ENCODE measurements at regions not wholly inside any gene's neighbourhood (a gene's known extent, or its start where the extent isn't known, plus 50 kb on each side); places are given as distances from the start of the nearest gene placed in this dataset.

DNA sequence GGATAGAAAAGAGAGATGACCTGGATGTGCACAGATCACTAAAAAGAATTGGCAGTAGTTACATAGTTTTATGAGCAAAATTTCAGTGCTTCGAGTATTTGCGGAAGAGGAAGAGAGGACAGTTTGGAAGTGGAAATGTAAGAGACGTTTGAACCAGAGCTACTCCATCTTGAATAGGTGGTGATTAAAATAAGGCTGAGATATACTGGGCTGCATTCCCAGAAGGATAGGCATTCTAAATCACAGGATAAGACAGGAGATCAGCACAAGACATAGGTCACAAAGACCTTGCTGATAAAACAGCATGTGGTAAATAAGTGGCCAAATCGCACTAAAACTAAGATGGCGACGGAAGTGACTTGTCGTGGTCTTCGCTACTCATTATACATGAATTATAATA, 453.3 kb downstream of the COL11A1 start:
- 89 to 92% methylated on average over 8 of the region's 8 CpGs for WGBS, 2 donors
- no peak for DNase-seq

GRCh38 chr1:102640872-102641271, 467.4 kb downstream of the COL11A1 start:
- ATAC-seq (ENCODE audit: low FRiP score in 2 of 2): no peak
- no peak for DNase-seq
- Histone ChIP-seq H3K36me3 (no peaks in the 10 kb centered on the region), H3K4me1 (no peaks in the 10 kb centered on the region), H3K27ac (no peak overlapping the region), H3K27me3 (no peaks in the 10 kb centered on the region), H3K4me3 (no peak overlapping the region), H3K9me3 (no peaks in the 10 kb centered on the region)
- TF ChIP-seq, protein P1, sequence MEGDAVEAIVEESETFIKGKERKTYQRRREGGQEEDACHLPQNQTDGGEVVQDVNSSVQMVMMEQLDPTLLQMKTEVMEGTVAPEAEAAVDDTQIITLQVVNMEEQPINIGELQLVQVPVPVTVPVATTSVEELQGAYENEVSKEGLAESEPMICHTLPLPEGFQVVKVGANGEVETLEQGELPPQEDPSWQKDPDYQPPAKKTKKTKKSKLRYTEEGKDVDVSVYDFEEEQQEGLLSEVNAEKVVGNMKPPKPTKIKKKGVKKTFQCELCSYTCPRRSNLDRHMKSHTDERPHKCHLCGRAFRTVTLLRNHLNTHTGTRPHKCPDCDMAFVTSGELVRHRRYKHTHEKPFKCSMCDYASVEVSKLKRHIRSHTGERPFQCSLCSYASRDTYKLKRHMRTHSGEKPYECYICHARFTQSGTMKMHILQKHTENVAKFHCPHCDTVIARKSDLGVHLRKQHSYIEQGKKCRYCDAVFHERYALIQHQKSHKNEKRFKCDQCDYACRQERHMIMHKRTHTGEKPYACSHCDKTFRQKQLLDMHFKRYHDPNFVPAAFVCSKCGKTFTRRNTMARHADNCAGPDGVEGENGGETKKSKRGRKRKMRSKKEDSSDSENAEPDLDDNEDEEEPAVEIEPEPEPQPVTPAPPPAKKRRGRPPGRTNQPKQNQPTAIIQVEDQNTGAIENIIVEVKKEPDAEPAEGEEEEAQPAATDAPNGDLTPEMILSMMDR (IDR thresholded peaks at IDR 0.05): no peak
- TF ChIP-seq POLR2AphosphoS5 (IDR thresholded peaks at IDR 0.05): no peak
- no peak for TF ChIP-seq POLR2A (IDR thresholded peaks at IDR 0.05)
- no peak for TF ChIP-seq EP300 (IDR thresholded peaks at IDR 0.05)
- WGBS, 2 donors: 53 to 68% methylated on average over 1 of the region's 1 CpG

More for the DNA sequence above, 453.3 kb downstream of the COL11A1 start:
- no peak for TF ChIP-seq POLR2AphosphoS5 (IDR thresholded peaks at IDR 0.05)
- TF ChIP-seq EP300 (IDR thresholded peaks at IDR 0.05): no peak
- no peak for TF ChIP-seq POLR2A (IDR thresholded peaks at IDR 0.05)
- TF ChIP-seq, protein P1 (IDR thresholded peaks at IDR 0.05): no peak
- Histone ChIP-seq H3K9me3 (peaks cover 0 to 4% (median 0%) of the 10 kb centered on the region in 4 donors), H3K4me3 (no peak overlapping the region), H3K36me3 (no peaks in the 10 kb centered on the region), H3K27ac (no peak overlapping the region), H3K27me3 (no peaks in the 10 kb centered on the region), H3K4me1 (no peaks in the 10 kb centered on the region)
- no peak for ATAC-seq (ENCODE audit: low FRiP score in 2 of 2)

DNA sequence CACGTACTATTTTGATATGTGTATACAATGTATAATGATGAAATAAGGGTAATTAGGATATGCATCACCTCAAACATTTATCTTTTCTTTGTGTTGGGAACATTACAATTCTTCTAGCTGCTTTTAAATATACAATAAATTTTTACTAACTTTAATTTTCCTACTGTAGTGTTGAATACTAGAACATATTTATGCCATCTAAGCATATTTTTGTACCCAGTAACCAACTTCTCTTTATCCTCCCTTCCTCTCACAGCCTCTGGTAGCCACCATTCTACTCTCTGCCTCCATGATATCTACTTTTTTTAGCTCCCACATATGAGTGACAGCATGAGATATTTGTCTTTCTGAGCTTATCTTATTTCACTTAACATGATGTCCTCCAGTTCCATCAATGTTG, 468.0 kb downstream of the COL11A1 start:
- DNase-seq: no peak
- Histone ChIP-seq H3K27me3 (no peaks in the 10 kb centered on the region), H3K9me3 (no peaks in the 10 kb centered on the region), H3K4me3 (no peak overlapping the region), H3K27ac (no peak overlapping the region), H3K36me3 (no peaks in the 10 kb centered on the region), H3K4me1 (no peaks in the 10 kb centered on the region)
- WGBS, 2 donors: 85 to 90% methylated on average over 1 of the region's 1 CpG
- TF ChIP-seq, protein P1 (IDR thresholded peaks at IDR 0.05): no peak
- no peak for TF ChIP-seq POLR2AphosphoS5 (IDR thresholded peaks at IDR 0.05)
- no peak for TF ChIP-seq EP300 (IDR thresholded peaks at IDR 0.05)
- TF ChIP-seq POLR2A (IDR thresholded peaks at IDR 0.05): no peak
- no peak for ATAC-seq (ENCODE audit: low FRiP score in 2 of 2)

- no peak for DNase-seq
- TF ChIP-seq POLR2A (IDR thresholded peaks at IDR 0.05) (no peak), POLR2AphosphoS5 (IDR thresholded peaks at IDR 0.05) (no peak), EP300 (IDR thresholded peaks at IDR 0.05) (no peak)
- TF ChIP-seq, protein P1 (IDR thresholded peaks at IDR 0.05): no peak
- WGBS, 2 donors: 67% methylated on average over 3 of the region's 3 CpGs
These were observed 476.6 kb downstream of the COL11A1 start for GRCh38 chr1:102631691-102632090.

GRCh38 chr1:102630041-102630440, 478.3 kb downstream of the COL11A1 start:
- no peak for ATAC-seq (ENCODE audit: low FRiP score in 2 of 2)
- TF ChIP-seq, protein P1 (IDR thresholded peaks at IDR 0.05): no peak
- TF ChIP-seq EP300 (IDR thresholded peaks at IDR 0.05): no peak
- no peak for TF ChIP-seq POLR2A (IDR thresholded peaks at IDR 0.05)
- TF ChIP-seq POLR2AphosphoS5 (IDR thresholded peaks at IDR 0.05): no peak
- H3K27me3 ChIP-seq: no peaks in the 10 kb centered on the region
- H3K4me3 ChIP-seq: no peak overlapping the region
- WGBS, 2 donors: 86 to 88% methylated on average over 1 of the region's 1 CpG
- H3K4me1 ChIP-seq: no peaks in the 10 kb centered on the region
- no peaks in the 10 kb centered on the region for H3K36me3 ChIP-seq
- no peaks in the 10 kb centered on the region for H3K9me3 ChIP-seq
- H3K27ac ChIP-seq: no peak overlapping the region
- no peak for DNase-seq

More at GRCh38 chr1:102631691-102632090, 476.6 kb downstream of the COL11A1 start:
- Histone ChIP-seq H3K36me3 (no peaks in the 10 kb centered on the region), H3K4me3 (no peak overlapping the region), H3K4me1 (no peaks in the 10 kb centered on the region), H3K27me3 (no peaks in the 10 kb centered on the region), H3K27ac (no peak overlapping the region), H3K9me3 (no peaks in the 10 kb centered on the region)
- ATAC-seq (ENCODE audit: low FRiP score in 2 of 2): no peak
